ENCODE measurements at regions not wholly inside any gene's neighbourhood (a gene's known extent, or its start where the extent isn't known, plus 50 kb on each side); places are given as distances from the start of the nearest gene placed in this dataset.
A peak's percentile ranks its signal among the peaks of the same experiment; 100 is the strongest.

DNA sequence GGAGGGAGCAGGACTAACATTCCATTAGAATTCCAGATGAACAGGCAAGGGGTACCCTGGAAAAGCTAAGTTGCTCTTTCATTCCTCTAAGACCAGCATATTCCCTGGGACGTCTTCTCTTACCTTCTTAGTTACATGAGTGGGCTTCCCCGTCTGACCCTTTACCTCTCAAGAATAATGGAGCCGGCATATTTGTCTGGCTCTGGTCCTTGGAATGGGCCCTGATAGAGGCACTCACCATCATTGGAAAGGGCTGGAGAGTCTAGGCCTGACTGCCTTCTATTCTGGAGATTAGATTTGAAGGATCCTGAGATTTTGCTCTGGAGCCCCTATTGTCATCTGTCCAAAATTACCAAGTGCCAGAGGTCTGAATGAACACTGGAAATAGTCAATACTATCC is 347.5 kb downstream of the MYCN start:
- no peak for DNase-seq

DNA sequence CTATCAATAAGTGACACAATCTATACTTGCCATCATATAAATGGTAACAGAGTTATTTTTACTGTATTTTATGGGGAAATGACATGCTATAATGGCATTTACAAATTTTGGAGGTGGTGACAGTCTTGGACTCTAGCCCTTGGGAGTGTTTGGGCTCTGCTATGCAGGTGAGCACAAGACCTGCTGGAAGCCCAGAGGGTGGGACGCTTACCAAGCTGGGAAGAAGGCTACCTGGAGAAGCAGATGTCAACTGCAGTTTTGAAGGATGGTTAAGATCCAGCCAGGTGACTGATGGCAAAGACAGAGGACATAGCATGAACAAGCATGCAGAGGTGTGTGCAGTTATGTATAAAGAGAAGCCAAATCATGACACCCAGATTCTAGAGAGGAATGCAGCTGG is 346.9 kb downstream of the MYCN start:
- DNase-seq: no peak

DNA sequence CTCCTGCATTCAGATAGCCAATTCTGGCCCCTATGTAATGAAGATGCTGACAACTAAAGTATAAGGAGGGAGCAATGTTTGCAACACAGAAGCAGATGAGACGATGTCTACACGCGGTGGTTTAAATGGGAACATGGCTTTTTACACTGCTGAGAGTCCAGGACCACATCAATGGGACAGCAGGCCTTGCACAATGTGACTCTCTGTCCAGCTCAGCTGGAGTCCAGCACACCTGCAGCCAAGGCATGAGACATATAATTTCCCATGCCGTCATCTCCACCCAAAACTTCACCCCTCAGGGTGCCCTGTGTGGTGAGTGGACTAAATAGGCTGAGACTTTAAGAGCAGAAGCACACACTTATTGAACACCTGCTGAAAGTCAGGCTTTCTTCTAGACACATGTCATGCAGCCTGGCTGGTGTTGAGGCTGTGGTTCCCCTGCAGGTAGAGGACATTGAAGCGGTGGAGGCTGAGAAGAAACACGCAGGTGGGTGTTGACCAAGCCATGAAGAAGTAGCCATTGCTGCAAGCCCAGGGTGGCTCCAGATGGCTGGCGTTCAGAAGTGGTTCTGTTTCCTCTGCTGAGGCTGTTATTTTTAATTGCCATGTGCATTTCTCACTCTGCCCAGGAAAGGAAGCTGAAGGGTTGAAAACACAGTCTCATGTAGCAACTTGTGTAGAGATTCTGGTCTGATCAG is 345.6 kb downstream of the MYCN start:
- no peak for DNase-seq

DNA sequence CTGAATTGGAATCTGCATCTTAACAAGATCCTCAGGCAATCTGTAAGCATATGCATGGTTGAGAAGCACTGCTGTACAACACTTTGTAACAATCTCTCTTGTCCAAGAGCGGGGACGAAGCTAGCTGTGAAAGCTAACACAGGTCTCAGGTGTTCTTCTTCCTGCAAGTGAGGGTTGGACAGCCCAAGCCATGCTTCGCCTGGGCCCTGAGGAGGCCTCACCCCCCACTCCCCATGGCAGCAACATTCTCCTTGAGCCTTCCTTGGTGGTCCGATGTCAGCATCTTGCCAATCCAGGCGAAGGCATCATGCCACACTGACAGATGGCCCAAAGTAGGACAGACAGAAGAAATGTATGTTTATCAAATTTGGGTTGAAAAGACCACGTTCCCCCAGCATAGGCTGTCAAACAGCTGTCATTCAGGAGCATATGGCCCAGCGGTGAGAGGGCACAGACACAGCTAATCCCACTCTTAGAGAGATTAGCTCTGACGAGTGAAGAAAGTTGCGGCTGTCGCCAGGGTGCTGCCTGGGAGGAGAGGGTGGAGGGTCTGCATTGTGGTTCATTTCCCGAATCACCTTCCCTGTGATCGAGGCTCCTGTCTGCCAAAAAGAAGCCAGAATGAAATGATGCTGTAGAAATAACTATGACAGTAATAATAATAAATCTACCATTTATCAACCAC is 344.7 kb downstream of the MYCN start:
- no peak for DNase-seq

DNA sequence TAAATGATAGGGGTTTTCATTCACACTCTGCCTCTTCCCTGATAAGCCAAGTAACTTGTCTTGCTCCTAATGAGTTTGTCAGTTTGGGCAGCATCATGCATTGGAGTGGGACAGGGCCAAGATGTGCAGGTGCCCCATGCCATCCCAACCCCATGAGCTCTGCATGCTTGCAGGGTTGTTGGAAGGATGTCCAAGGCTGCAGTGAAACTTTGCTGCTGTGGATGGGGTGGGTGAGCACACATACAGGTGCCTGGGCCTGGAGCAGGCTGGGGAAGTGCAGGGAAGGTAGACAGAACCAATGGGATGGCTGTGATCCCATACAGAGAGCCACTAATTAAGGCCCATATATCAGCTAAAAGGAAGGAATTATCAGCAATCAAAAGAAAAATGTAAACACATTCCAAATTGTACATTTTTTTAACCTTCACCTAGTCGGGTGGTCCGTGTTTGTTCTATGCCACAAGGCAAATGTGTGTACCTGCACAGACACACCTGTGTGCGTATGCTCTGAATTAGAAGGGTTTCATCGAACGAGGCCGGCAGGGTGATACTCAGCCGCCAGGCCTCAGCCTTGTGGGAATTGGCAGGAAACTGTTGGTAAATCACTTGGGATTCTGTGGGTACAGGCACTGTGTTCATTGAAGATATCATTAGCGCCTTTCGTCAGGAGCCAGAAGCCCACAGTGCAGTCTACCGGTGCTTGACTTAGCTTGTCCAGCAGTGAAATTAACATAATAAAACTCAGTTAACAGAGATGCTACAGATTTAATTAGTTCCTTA is 342.9 kb downstream of the MYCN start:
- DNase-seq: no peak

DNA sequence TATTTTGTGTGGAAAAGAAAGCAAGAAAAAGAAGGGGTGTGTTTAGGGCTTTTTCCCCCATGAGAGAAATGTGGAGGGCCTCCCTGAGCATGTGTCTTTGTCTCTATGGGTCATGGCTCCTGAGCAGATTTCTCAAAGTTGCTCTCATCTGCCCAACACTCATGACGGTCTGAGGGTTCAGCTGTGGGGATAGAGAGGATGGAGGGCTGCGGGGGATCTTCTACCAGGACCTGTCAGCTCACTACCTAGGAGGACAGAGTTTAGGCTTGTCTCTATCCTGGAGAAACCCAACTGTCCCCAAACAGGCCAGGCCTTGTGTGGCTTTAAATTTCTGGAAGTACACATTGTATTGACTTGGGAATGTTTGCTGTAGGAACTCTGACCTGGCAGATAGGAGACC is 342.2 kb downstream of the MYCN start:
- no peak for DNase-seq

DNA sequence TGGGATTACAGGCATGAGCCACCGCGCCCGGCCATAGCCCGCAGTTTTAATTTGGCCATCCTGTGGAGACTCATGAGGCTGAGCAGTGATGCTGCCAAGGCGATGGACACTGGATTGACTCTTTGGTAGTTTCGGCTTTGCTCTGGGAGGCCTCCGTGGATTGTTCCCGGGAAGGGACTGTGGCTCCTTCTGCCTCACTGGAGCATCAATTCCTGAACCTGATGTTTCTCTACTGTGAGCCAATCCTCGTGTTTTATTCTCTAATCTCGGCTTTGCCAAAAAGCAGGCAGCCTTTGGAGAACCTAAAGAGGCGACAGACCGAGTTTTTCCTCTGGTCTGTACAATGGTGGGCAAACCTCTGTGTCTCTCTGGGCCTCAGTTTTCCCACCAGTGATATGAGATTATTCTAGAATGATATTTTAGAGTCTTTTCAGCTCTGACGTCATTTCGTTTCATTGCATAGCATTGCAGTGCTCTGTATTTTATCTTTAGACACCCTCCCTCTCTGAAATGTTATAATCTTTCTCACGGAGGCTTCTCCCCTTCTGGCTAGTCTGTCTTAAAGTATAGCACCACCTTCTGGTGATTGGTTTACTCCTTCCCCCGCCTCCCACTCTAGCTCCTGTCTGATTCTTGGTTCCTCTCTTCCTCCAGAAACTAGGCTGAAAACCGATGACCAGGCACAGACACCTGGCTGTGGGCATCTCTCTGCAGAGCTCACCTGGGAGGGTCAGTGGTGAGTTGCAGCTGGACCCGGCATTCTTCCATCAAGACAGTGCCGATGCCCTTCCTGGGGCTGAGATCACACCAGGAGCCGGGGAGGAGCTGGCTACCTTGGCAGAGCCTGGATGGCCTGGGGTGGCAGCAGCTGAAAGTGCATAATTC is 341.3 kb downstream of the MYCN start:
- peak; percentile 4 for DNase-seq

DNA sequence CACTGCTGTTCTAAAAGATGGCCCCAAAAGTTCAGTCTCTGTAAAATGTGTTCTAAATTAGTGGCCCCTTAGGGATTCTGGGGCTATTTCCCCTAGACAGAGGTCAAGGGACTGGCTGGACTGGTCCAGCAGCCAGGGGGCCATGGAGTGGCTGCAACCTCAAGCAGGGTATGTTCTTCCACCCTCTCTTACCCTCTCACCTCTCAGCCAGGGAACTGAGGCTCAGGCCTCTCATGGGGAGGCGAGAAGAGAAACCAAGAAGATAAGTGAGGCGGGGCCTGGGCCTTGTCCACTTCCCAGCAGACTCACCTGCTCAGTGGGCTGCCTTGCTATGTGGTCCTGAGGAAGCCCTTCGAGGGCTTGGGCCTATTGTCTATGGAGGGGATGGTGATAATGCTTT is 339.7 kb downstream of the MYCN start:
- no peak for DNase-seq

DNA sequence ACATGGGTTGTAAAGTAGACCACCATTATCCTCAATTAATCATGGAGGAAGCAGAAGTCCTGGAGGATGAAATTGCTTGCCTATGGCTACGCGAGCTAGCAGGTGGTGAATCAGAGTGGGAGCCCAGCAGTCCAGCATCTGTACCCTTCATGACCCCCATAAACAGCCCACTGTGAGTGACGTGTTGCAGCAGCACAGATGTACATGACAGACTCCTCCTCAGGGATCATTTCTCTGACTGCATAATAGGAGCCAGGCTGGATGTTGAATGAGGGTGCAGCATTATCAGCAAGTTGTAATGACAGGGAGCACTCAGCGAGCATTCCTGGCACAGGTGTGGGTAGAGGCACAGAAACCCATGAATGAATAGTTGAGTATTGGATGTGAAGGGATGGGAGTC is 339.3 kb downstream of the MYCN start:
- DNase-seq: no peak

DNA sequence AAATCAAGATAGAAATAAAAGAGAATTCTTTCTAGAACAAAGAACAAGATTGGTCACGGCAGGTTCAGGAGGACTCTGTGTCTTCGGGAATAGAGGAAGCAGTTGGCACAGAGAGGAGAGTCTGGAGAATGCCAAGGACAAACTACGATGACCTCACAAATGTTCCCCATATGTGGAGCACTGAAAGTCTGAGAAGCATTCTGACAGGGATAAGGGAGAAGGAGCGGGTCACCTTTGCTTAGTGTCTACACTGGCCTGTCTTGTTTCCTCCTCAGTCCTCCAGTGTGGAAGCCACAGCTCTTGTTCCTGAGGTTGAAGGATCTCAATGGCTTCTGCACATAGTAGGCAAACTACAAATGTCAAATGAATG is 338.8 kb downstream of the MYCN start:
- DNase-seq: no peak

DNA sequence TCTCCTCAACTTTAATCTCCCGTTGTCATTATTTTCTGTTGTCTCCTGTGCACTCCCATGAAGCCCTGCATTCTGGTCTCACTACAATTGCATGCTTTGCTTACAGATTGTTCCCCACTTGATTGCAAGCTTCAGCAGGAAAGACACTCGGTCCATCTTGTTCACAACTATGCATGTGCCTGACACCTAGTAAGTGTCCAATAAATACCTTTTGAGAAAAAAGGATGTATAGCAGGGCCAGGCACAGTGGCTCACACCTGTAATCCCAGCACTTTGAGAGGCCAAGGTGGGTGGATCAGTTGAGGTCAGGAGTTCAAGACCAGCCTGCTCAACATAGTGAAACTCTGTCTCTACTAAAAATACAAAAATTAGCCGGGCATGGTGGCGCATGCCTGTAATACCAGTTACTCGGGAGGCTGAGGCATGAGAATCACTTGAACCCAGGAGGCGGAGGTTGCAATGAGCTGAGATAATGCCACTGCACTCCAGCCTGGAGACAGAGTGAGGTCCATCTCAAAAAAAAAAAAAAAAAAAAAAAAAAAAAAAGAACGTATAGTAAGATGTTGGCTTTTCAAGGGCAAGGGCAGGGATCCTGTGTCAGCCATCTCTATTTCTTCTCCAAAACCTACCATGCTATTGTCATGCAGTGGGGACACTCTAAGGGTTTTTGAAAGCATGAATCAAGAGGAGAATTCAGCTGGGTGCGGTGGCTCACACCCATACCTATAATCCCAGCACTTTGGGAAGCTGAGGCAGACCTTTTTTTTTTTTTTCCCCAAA is 338.3 kb downstream of the MYCN start:
- DNase-seq: no peak

DNA sequence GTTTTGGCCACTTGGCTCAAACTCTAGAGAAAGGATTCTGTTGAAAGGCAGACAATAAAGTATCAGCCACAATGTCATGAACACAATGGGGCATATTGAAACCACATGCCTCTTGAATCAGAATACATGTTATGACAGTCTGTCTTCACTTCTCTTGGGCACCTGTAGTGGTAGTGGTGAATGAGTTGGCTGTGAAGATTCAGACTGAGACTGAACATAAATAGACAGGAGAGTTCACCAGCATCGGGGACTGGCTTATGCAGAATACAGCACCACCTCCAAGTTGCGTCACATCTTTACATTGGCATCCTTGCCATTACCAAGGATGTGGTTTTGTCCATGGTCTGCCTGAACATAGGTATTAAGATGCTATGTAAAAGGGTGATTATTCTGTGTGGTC is 336.8 kb downstream of the MYCN start:
- DNase-seq: no peak

DNA sequence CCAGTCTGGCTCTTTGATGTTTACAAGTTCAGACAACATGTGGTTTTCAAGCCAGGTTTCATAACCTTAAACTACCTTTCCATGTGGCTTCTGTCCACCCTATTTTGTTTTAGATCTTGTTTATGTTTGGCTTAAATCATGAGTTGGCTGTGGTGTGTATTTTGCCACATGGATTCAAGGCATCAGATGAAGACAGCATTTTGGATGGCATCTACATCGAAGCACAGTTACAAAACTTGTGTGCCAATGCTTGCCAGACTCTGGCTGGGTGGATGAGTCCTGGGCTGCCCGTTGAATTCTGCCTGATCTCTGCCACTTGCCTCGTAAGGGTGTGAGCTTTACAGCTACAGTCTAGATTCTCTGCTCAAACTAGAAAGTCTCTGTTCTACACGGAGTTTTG is 335.3 kb downstream of the MYCN start:
- no peak for DNase-seq

DNA sequence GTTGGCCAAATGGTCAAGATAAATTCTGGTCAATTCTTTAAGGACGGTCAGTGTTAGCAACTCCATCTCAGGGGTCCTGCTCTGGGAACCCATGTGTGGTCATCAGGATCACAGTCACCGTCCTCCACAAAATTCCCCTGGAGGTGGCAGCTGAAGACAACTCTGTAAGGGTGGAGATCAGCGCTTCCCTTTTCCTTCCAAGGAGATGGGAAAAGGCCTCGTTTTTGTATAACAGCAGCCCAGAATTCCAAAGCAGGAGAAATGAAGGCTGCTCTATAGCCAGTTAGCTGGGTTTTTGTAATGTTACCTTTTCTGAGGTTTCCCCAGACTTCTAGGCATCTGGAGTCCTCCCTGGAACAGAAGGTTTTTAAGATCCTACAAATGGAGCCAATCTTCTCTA is 334.8 kb downstream of the MYCN start:
- no peak for DNase-seq

DNA sequence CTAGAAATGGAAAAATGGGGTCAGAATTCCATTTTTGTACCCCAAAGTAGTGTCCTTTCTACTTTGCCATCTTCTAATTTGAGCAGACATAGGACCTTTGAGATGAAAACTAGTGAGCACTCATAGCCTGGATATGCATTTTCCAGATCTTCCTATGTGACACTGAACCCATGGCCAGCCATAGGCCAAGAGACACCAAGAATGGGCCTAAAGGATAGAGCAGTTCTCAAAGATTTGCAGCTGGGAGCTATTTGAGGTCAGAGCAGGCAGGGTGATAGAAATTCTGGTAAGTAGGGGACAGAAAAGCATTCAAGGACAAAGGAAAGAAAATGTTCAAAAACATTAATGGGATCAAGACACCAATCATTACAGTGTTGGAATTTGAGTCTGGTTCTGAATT is 332.8 kb downstream of the MYCN start:
- no peak for DNase-seq

DNA sequence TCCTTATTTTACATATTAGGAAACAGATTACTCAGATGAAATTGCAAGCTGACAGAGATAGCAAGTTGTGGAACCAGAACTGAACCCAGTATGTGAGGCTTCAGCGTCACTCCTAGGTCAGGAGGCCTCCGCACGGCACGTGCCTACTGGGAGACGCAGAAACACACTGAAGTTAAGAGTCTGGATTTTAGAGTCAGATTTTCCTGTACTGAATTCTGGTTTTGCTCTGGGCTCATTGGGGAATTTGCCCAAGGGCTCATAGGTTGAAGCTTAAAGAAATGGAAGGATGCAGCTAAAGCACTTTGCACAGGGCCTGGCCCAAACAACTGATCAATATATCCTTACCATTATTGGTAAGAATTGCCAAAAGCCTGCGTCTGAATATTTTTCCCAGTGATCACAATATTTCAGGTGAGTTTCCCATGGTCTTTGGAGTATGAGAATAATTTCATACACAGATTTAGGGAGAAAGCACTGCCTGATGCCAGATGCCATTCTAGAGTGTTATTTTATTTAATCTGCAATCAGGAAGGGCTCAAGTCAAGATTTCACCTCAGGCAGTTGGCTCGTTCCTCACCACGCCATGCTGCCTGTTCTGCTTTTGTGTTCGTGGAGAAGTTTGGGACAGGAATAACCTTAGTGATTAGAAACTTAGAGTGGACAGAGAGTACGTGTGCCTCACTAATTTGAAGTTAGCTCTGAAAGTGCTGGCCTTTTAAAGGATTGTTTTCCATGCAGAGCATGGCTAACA is 331.9 kb downstream of the MYCN start:
- no peak for DNase-seq

DNA sequence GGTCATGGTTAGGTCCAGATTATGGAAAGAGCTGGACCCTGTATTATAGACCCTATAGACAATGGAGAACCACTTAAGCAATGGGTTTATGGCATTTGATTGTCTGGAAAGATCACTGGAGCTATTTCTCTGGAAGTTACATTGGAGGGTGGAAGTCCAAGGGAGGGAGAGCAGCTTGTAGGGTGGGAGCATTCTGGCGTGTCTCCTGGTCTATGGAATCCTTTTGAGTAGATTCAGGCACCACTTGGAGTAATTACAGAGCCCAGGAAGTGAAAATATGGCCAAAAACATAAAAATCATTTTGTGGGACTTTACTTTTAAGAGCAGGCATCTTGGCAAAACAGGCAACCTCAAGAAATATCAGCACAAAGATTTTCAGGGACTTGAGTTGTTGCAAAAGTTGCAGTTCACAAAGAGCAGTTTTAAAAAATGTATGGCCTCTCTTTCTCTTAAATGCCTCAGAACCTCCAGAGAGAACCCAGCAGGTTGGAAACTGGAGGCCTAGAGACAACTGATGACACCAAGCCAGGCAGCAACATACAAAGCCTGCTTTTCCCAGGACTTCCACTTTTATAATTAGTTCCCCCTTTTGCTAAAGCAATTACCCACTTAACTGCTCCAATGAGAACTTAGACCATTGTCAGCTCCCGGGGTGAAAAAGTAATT is 331.0 kb downstream of the MYCN start:
- DNase-seq: no peak

DNA sequence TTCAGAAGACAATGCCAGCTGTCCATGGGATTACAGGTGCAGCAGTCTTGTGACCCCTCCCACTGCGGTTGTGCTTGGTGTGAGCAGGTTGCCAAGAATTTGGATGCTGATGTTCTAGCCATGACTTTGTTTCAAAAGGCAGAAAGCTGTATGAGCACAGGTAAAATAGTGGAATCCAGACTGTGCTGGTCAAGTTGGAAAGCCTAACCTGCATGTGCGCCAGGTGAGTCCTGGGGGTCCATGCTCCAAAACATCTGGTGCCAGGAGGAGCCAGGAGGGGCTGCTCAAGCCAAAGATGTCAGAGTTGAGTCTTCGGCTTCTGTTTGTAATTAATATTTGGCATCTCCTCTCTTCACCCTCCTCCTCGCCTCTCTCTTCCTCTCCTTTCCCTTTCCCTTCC is 330.1 kb downstream of the MYCN start:
- DNase-seq: no peak

DNA sequence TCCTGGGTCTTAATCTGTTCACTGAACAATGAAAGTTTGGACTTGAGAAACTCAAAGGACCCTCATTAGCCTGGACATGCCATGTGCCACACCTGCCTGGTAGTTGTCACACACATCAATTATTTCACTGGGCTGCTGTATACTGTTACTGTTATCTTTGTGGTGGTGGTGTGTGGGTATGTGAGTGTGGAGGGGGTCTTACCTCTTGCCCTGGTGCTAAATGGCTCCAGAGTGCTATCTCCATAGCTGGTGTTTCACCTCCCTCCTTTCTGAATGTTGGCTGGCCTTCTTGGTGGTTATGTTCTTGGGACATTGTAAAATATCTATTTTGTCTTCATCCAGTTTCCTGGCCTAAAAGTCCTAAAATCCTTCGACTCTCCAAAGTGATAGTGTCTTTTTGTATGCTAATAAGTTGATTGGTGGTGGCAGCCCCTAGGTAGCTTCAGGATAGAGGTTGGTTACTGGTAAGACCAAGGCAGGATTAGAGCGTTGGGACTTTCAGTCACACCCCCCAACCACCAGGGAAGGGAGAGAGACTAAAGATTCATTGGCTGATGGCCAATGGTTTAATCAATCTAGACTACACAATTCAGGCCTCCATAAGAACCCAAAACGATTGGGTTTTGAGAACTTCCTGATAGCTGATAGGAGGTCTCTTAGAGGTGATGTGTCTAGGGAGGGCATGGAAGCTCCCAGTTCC is 328.1 kb downstream of the MYCN start:
- no peak for DNase-seq

DNA sequence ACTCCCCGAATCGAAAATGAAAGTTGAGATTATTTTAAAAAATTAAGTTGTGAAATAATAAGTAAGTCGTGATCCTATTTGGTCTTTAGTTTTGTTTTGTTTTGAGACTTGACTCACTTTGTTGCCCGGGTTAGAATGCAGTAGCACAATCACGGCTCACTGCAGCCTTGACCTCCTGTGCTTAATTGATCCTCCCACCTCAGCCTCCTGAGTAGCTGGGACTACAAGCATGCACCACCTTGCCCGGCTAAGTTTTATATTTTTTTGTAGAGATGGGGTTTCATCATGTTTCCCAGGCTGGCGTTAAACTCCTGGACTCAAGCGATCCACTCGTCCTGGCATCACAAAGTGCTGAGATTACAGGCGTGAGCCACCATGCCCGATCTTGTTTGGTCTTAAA is 326.2 kb downstream of the MYCN start:
- no peak for DNase-seq
